OCI-LY7 (cell line): ENCODE measurements at regions not wholly inside any gene's neighbourhood (a gene's known extent, or its start where the extent isn't known, plus 50 kb on each side); places are given as distances from the start of the nearest gene placed in this dataset.

Experiments
- CTCF ChIP-seq: fragments of 200-600 bp; sonication (generic); conservative IDR thresholded peaks from 2 replicates; pipeline ENCODE4 v1.5.1; 2014; ENCODE audit warnings: mild to moderate bottlenecking, antibody characterized with exemption, low read length, moderate library complexity, mixed read lengths
- EZH2phosphoT487 ChIP-seq: fragments of 200-600 bp; sonication (generic); IDR thresholded peaks from 2 replicates; pipeline ENCODE4 v1.6.1; 2018; ENCODE audit warnings: low read depth, borderline replicate concordance, mild to moderate bottlenecking, mixed run types, antibody characterized with exemption, low read length, moderate library complexity, mixed read lengths

GRCh38 chr13:47420568-47420967 lies 523.7 kb upstream of the HTR2A start:
- TF ChIP-seq CTCF (no peak), EZH2phosphoT487 (no peak)
